Ascending aorta (tissue), 2 donors: ENCODE measurements at regions not wholly inside any gene's neighbourhood (a gene's known extent, or its start where the extent isn't known, plus 50 kb on each side); places are given as distances from the start of the nearest gene placed in this dataset.

Source experiments
- DNase-seq, 2 donors: peaks; one replicate each; pipeline ENCODE4 v3.0.0-alpha.2; 2019; ENCODE audit warnings: low spot score in 2 of 2
- H3K27ac ChIP-seq, 2 donors: fragments of 200-600 bp; sonication (generic); one replicate each; pipeline ENCODE4 v1.5.1; 2016 to 2017; ENCODE audit warnings: mild to moderate bottlenecking in 1 of 2
- H3K27me3 ChIP-seq: fragments of 200-600 bp; sonication (generic); one replicate; pipeline ENCODE4 v1.5.1; 2017
- H3K36me3 ChIP-seq, 2 donors: fragments of 200-600 bp; sonication (generic); one replicate each; pipeline ENCODE4 v1.5.1; 2016
- H3K4me1 ChIP-seq, 2 donors: fragments of 200-600 bp; sonication (generic); one replicate each; pipeline ENCODE4 v1.5.1; 2016 to 2017; ENCODE audit warnings: mild to moderate bottlenecking in 1 of 2
- H3K4me3 ChIP-seq, 2 donors: fragments of 200-600 bp; sonication (generic); one replicate each; pipeline ENCODE4 v1.5.1; 2016 to 2017; ENCODE audit warnings: mild to moderate bottlenecking in 1 of 2
- H3K9me3 ChIP-seq, 2 donors: fragments of 200-600 bp; sonication (generic); one replicate each; pipeline ENCODE4 v1.5.1; 2016
- CTCF ChIP-seq, 3 experiments: fragments of 200-600 bp in 2 of 3; fragments of 450-650 bp in 1 of 3; sonication (generic) in 2 of 3; IDR thresholded peaks; one replicate each; pipeline ENCODE4 v1.5.1; 2016 to 2019; ENCODE audit warnings: antibody characterized with exemption in 3 of 3, mild to moderate bottlenecking in 1 of 3, moderate library complexity in 1 of 3
- intact Hi-C: fragments of 100-400 bp; cut with DNase I; formaldehyde crosslinking; loops from one replicate; pipeline ENCODE4 v1.15.1; 2023

GRCh38 chr17:6276711-6277110, 158.2 kb downstream of the AIPL1 start:
- H3K9me3 ChIP-seq: no peaks in the 10 kb centered on the region
- no peak for DNase-seq
- no peaks in the 10 kb centered on the region for H3K27me3 ChIP-seq
- H3K4me3 ChIP-seq: no peak overlapping the region
- H3K4me1 ChIP-seq: no peaks in the 10 kb centered on the region
- H3K36me3 ChIP-seq: no peaks in the 10 kb centered on the region
- no peak for TF ChIP-seq CTCF (IDR thresholded peaks at IDR 0.05)
- no peak overlapping the region for H3K27ac ChIP-seq
- intact Hi-C loops: no loop called here

GRCh38 chr17:6274310-6274709, 160.6 kb downstream of the AIPL1 start:
- intact Hi-C loops: no loop called here
- no peak overlapping the region for H3K4me3 ChIP-seq
- no peaks in the 10 kb centered on the region for H3K9me3 ChIP-seq
- no peaks in the 10 kb centered on the region for H3K4me1 ChIP-seq
- H3K27me3 ChIP-seq: no peaks in the 10 kb centered on the region
- no peaks in the 10 kb centered on the region for H3K36me3 ChIP-seq
- TF ChIP-seq CTCF (IDR thresholded peaks at IDR 0.05): no peak
- no peak overlapping the region for H3K27ac ChIP-seq
- DNase-seq: no peak

- H3K27me3 ChIP-seq: no peaks in the 10 kb centered on the region
- H3K4me1 ChIP-seq: no peaks in the 10 kb centered on the region
- intact Hi-C loops: no loop called here
- no peaks in the 10 kb centered on the region for H3K9me3 ChIP-seq
- H3K36me3 ChIP-seq: no peaks in the 10 kb centered on the region
- DNase-seq: no peak
- H3K4me3 ChIP-seq: no peak overlapping the region
- no peak overlapping the region for H3K27ac ChIP-seq
- TF ChIP-seq CTCF (IDR thresholded peaks at IDR 0.05): no peak
These were observed 165.4 kb downstream of the AIPL1 start for GRCh38 chr17:6269478-6269877.

GRCh38 chr17:6261466-6261865, 173.5 kb downstream of the AIPL1 start:
- Histone ChIP-seq H3K27me3 (no peaks in the 10 kb centered on the region), H3K4me3 (no peak overlapping the region), H3K4me1 (no peaks in the 10 kb centered on the region), H3K27ac (no peak overlapping the region), H3K9me3 (no peaks in the 10 kb centered on the region), H3K36me3 (no peaks in the 10 kb centered on the region)
- DNase-seq: no peak
- TF ChIP-seq CTCF (IDR thresholded peaks at IDR 0.05): no peak
- intact Hi-C loops: no loop called here

- H3K27me3 ChIP-seq: no peaks in the 10 kb centered on the region
These were observed 175.0 kb downstream of the AIPL1 start for GRCh38 chr17:6259899-6260298.

More at GRCh38 chr17:6259899-6260298, 175.0 kb downstream of the AIPL1 start:
- H3K9me3 ChIP-seq: no peaks in the 10 kb centered on the region
- H3K36me3 ChIP-seq: no peaks in the 10 kb centered on the region
- H3K27ac ChIP-seq: no peak overlapping the region
- no peak for DNase-seq
- H3K4me1 ChIP-seq: no peaks in the 10 kb centered on the region
- no peak for TF ChIP-seq CTCF (IDR thresholded peaks at IDR 0.05)
- intact Hi-C loops: no loop called here
- H3K4me3 ChIP-seq: no peak overlapping the region
